NCI-H1436 treated with DMSO at 0.1 percent for 48 hours (cell line): ENCODE measurements at regions not wholly inside any gene's neighbourhood (a gene's known extent, or its start where the extent isn't known, plus 50 kb on each side); places are given as distances from the start of the nearest gene placed in this dataset.

Experiments used
- DNase-seq: peaks from one replicate; lab custom pipeline; 2025; lab: John Stamatoyannopoulos, UW

DNA sequence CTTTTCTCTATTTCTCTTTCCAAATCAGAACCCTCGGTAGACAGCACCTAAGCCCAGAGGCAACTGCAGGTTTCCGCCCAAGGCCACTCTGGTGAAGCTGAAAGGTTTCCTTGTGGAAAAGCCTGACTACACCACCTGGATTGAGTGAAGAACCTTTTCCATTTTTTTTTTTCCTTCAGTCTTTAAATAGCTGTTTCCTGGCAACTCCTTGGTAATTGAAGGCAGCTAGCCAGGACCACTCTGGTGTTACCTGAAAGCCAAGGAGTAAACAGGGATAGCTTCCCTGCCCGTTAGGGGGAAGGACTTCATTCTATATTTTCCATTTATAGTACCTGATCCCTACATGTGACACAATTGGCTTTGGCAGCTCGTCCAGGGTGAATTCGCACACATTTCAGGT is 1238.4 kb downstream of the GRIK2 start:
- no peak for DNase-seq

DNA sequence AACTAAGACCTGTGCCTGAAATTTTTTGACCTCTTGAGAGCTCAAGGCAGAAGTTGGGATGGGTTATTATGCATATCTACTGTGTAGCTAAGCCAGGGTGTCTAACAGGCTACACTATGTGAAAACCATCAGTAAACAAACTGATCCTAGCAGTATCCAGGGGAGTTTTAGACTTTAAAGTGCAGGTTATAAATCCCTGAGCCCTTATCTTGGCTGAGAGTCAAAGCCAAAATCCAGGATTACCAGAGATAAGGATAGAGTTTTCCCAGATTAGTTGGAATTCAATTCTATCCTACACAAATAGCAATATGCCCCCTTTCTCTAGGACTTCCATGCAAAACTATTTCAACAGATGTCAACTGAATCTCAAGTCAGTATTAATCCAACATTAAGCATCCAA is 1229.7 kb downstream of the GRIK2 start:
- no peak for DNase-seq

DNA sequence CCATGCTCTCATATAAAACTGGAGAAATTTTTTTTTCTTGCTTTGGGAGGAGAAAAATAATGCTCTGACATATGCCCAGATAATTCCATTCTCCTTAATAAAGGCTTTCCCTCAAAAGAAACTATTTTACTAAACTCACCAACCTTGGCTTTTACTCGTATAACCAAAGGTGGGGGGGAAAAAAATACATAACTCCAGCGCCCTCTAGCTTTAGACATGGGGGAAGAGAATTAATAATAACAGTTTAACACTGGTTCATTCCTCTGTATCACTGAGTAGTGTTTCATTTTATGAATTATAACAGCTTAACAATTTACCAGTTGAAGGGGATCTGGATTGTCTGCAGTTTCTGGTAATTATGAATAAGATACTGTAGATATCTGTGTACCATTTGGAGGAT is 1226.1 kb downstream of the GRIK2 start:
- no peak for DNase-seq

DNA sequence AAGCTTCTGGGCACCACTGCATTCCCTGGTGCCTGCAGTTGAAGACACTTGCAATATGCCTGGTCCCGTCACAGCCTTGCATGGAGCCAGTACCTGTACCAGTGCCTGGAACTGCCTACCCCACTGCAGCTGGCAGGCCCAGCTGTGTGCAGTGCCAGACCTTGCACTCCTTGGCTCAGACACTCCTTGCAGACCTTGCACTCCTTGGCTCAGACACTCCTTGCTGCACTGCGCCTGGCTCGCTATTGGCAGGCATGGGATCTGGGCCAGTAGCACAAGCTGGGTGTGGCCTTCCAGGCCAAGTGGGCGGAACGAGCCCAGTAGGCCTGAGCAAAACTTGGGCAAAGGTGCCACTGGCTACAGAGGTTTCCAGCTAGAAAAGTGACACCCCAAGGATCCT is 1189.1 kb downstream of the GRIK2 start:
- DNase-seq, result no peak

DNA sequence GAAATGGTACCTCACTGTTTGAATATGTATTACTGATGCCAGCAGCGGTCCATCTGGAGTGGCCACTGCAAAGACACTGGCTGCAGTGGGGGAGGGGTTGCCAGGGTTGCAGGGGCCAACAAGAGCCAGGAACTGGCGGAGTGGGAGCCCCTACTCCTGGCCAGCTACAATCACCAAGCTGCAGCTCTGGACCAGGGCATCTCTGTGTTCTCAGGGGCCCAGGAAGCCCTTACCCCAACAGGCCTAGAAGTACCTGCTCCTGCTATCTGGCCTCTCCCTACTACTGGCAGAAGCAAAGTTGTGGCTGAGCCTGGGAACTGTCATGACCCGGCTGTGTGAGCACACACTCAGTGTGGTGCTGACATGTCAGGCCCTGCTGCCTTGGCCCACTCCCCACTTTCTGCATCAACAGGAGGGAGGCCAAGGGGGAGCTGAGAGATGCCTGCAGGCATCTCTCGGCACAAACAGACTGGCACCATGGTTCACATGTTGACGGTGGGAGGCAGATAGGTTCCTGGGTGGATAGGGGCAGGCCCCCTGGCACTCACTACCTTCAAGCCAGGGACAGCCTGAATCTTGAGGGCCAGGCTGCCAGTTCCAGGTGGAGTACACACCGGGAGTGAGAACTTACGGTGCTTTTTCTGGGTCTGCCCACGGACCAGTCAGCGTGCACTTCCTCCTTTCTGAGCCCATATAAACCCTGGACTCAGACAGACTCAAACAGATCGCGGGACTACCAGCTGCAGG is 1188.0 kb downstream of the GRIK2 start:
- no peak for DNase-seq

DNA sequence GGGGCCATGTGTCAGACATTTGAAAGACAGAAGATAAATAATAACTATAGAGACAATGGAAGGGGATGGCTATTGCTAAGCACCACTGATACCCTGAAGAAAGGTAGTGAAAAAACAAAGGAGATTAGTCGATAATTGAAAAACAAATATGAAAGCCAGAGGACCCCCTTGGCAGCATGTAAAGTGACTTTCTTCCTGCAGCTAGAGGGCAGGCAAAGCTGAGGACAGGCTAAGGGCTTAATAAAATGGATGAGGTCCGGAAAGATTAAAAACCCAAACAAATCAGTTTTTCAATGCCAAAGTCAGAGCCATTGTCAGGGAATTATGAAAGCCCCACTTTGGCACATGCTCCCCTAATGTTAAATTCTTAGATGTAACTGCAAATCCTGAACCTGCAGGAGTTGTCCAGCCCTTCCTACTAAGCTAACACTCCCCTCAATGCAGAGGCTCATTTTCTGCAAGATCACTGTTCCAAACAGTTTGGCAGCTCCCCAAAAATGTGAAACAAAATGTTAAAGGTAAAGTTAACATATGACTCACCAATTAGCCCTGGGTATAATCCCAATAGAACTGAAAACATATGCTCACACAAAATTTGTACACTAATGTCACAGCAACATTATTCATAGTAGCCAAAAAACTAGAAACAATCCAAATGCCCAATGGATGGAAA is 1177.9 kb downstream of the GRIK2 start:
- DNase-seq, result no peak

DNA sequence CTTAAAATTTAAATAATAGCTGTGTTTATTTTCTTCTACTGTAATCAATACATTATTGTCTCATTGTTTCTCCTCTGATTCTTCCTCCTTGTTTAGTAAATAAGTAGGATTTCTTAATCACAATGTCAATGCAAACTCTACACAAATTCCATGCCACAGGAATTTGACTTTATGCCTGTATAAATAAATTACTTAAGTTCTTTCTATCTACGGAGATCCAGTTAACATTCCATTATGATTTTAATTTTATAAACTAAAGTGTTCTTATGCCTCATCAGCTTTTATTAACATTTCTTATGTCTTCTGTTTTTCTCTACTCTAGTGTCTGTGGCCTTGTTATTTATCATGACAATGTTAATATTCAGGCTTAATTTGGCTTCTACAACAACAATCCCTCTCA is 1169.2 kb downstream of the GRIK2 start:
- DNase-seq, result no peak

DNA sequence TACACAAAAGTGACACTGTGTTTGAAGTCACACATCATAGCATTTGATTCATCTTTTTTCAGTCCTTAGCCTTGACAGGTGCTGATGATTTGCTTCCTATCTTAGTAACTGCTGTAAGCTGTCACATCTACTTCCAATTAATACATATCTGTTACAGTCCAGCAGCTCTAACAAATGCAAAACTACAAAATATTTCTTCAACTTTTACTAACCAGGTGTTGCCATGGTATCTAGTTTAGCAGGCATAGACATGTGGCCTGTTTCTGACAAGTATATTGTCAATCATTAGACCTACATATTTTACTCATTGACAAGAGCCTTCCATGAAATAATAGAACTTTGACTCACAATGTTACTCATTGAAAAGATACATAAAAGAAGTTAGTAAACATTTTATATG is 1159.7 kb downstream of the GRIK2 start:
- no peak for DNase-seq

DNA sequence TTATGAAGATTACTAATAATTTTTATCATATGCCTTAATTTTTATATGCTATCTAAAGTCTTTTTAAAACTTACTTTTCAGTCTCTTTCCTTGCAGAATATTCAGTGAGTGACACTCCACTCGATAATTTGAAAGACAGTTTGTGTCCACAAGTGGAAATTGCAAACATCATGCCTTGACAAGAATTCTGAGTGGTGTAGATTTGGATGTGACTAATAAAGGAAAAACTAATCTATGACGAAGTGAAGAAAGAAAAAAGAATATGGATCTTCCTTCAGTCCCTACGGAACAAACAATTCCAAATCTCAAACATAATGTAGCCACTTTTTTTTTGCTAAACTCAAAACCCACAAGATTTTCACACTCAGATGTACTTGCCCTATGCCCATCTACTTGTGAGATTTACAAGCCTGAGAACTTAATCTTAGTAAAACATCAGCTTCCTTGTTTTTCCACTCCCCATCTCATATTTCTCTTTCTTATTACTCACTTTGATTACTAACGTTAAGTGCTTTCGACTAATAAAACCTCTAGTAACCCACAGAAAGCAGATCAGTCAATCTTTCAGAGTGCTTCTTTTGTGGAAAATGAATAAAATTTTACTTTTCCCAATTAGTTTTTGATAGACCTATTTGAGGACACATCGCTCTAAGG is 1155.8 kb downstream of the GRIK2 start:
- no peak for DNase-seq

DNA sequence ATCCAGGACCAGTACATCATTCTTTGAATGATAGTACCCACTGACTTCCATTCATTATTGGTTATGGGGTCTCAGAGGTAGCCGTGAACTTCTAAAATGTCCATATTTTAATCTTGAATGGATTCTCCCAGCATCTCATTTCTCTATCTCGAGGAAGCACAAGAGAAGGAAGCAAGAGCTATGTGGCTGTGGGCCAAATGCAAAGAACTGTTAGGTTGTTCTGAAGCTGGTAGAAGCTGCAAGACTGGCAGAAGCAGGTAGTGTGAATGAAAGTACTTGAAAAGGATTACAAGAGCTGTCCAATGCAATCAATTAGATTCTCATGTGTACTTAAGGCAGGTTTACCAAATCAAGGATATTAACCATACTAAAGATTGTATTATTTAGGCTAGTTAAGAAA is 1131.8 kb downstream of the GRIK2 start:
- no peak for DNase-seq

DNA sequence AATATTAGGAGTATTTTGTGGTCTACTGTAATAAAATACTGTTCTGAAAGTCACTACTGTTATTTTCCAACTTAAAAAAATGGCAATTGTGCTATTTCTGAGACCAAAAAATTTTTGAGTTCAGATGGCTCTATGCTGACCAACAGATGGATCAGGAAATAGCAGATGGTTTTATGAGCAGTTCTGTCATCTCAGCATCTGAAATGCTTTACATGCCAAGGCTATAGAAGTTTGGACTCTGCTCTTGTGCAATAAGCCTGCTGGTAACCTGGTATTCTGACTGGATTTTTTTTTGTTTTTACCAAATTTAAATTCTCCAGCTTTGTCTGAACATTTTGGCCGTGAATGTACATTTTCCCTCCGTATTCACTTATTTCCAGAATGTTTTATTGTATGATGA is 1127.5 kb downstream of the GRIK2 start:
- DNase-seq, result no peak

DNA sequence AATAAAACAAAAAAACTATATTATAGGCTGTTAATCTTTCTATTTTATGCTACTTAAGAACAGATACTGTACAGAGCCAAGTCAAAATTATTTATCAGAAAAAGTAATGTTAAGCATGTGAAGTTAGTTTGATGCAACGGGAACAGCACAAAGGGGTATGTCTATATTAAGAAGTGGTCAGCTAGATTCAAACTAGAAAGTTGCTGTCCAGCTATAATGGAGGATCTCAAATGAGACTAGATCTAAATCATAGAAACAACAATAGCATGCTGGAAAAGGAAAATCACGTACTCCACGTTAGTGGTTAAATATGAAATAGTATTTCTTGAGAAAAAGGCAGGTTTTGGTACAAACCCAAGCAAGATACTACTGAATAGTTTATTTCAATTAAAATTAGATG is 1124.0 kb downstream of the GRIK2 start:
- no peak for DNase-seq

DNA sequence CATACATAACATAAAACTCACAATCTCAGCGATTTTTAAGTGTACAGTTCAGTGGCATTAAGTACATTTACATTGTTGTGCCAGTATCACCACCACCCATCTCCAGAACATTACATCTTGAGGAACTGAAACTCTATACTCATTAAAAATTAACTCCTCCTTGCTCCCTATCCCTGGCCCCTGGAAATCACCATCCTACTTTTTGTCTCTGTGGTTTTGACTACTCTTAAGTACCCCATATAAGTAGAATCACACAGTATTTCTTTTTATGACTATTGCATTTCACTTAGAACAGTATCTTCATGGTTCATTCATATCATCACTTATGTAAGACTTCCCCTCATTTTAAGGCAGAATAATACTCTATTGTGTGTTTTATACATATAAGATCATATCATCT is 1108.1 kb downstream of the GRIK2 start:
- DNase-seq, result no peak

DNA sequence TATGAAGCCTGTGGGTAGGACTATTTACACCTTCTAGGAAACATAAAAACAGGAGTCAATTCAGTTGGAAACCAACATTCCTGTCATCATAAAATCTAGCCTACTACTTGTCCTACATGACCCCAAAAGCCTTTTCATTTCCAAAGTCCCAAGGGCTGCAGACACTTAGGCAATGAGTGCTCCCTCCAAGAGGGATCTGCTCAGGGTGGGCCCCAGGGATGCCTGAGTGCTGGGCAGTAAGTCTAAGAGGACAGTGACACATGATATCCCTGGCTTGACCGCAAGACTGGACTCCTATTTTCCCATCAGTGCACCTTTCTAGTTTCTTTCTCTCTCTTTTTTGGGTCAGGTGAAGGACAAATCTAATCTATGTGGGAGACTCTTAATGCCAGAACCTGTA is 1101.3 kb downstream of the GRIK2 start:
- no peak for DNase-seq

DNA sequence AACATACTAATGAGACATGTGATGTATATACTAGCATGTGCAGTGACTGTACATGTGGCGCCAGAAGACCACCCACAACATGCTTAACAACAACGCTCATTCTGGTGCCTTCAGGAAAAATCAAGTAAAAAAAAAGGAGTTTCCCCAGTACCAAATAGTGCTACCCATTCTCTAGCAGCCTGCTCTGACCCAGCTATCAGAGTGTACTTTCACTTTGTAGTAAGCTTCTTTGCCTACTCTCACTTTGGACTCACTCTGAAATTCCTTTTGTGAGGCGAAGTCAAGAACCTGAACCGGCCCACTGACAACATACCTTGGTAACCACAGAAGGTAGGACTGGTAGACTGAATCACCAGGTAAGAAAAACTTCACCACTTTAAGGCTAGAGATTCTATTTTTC is 1100.0 kb downstream of the GRIK2 start:
- DNase-seq, result no peak

DNA sequence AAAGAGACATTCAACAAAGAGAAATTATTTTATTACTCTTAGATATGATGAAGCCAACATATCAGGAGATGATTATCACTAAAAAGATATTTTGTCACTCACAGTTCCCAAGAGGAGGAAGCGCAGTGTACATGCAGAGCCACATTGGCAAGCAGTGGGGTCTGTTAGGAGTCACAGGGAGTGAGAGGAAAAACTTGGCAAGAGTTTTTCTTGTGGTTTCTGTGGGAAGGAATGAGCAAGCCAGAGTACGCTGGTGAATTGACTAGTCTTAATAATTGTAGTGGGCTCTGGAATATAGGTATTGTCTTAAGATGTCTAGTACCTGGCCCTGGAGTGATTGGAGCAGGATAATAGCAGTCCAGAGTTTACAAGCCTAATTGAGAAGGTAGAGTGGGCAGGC is 1095.2 kb downstream of the GRIK2 start:
- no peak for DNase-seq

DNA sequence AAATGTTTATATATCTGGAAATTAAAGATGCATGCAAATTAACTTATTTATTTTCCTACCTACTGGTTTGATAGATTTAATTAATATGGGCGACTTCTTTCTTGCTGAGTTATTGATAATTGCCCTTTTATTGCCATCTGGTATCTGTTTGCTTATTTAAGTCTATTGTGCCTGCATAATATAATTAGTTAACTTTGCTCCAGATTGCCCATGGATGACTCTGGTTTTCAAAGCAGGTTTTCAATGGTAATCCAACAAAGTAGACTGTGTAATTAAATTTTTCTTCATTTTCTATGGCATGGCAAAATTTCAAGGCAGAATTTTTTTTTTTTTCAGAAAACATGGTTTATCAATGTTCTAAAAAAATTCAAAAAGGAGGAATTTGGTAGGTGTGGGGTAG is 1092.0 kb downstream of the GRIK2 start:
- DNase-seq, result no peak

DNA sequence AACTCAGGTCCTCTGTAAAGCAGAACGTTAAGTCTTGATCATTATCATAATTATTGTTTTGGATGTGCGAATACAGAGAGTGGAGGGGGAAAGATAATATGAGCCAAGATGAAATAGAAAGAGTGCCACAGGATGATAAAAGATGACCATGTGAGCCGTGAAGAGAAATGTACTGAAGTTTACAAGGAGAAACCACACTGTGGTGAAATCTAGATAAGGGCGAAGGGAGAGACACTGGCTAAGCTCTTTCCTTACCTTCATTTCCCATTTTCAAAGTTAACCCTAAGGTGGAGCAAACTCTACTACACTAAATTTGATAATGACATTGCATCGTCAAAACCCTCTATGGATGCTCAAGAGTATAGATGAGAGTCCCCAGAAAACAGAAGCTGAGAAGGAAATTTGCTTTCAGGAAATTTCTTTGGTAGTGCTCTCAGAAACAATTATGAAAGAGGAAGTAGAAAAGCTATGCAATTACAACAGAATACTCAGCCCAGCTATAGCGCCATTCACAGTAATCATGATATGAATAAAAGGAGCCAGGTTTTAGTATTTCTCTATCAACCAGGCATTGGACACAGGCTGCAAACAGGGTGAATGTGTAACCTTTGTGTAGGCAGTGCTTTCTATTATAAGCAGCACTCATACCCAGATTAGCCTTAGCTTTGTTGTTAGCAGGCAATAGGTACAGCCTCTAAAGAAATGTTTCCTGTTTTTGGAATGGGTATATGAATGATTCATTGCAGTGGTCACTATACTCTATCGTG is 1080.7 kb downstream of the GRIK2 start:
- DNase-seq, result no peak

DNA sequence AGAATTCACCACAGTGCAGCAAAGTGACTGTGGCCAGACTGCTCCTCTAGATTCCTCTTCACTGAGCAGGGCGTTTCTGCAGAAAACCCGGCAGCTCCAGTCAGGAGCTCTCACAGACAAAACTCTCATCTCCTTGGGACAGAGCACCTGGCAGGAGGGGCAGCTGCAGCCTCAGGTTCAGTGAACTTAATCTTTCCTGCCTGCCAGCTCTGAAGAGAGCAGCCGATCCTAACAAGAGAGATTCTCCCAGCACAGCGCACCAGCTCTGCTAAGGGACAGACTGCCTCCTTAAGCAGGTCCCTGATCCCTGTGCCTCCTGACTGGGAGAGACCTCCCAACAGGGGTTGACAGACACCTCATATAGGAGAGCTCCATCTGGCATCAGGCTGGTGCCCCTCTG is 1065.5 kb downstream of the GRIK2 start:
- no peak for DNase-seq

DNA sequence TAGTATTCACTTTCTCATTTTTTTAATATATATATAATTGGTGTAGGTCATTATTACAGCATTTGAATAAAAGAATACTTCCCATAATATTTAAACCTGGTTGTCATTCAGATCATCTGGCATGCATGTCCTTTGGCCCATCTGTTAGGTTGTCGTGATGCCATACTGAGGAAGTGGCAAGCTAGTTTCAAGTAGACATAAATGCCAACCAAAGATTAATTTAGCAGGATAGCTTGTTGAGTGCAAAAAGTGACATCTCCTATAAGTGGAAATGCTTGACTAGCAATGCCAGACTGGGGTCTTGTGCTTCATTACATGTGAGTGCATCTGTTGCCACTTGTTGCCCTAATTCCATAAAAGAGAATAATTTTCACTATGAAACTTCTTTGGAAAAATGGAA is 1044.7 kb downstream of the GRIK2 start:
- no peak for DNase-seq

DNA sequence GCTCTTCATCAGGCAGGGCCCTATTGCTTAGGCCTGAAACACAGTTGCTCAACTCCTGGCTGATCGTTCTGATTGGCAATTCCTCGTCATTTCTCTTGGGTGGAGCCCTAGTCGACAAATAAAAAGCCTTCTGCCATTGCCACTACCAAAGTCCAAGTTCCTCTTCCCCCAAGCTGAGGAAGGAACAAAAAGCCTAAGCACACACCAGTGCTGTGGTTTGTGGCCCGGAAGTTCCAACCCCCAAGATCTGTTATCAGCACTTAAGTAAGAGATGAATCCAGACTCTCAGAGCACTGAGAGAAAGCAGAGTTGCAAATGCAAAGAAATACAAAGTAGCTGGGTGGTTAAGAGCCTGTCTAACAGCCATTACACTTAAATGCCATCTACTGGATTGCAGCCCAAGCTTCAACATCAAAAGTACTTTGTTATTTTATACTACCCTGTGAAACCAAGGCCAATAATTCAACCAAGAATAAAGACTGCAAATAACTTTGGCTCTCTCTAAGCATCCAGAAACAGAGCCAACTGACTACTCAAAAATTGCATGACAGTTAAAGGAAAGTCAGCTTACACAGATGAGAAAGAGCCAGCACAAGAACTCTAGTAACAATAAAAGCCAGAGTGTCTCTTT is 1024.0 kb downstream of the GRIK2 start:
- DNase-seq, result no peak

DNA sequence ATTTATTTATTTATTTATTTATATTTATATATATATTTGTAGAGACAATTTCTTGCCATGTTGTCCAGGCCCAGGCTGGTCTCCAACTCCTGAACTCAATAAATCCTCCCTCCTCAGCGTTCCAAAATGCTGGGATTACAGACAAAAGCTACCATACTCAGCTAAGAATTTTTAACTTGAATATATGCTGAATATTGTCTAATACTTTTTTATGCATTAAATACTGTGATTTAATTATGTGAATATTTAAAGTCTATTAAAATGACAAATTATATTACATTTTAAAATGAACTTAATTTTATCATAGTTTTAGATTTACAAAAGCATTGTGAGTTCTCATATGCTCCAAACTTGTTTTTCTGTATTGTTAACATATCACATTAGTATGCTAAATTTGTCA is 1022.4 kb downstream of the GRIK2 start:
- no peak for DNase-seq
